ENCODE measurements at regions not wholly inside any gene's neighbourhood (a gene's known extent, or its start where the extent isn't known, plus 50 kb on each side); places are given as distances from the start of the nearest gene placed in this dataset.

GRCh38 chr13:85742355-85742754, 56.9 kb downstream of the SLITRK6 start:
- DNase-seq = no peak

GRCh38 chr13:85741017-85741416, 58.2 kb downstream of the SLITRK6 start:
- DNase-seq = no peak

- no peak for DNase-seq
Observed at GRCh38 chr13:85738696-85739320, 60.4 kb downstream of the SLITRK6 start.

- no peak for DNase-seq
Observed at GRCh38 chr13:85737952-85738351, 61.3 kb downstream of the SLITRK6 start.

- no peak for DNase-seq
Observed at GRCh38 chr13:85729296-85729695, 69.9 kb downstream of the SLITRK6 start.

GRCh38 chr13:85728811-85729210, 70.4 kb downstream of the SLITRK6 start:
- no peak for DNase-seq

GRCh38 chr13:85725433-85725832, 73.8 kb downstream of the SLITRK6 start:
- DNase-seq = no peak

GRCh38 chr13:85724546-85725432, 74.4 kb downstream of the SLITRK6 start:
- DNase-seq = no peak

GRCh38 chr13:85719749-85720148, 79.5 kb downstream of the SLITRK6 start:
- no peak for DNase-seq

- DNase-seq = no peak
Observed at GRCh38 chr13:85717921-85718320, 81.3 kb downstream of the SLITRK6 start.

- no peak for DNase-seq
Observed at GRCh38 chr13:85710545-85710944, 88.7 kb downstream of the SLITRK6 start.

GRCh38 chr13:85709721-85710120, 89.5 kb downstream of the SLITRK6 start:
- no peak for DNase-seq

GRCh38 chr13:85709072-85709471, 90.1 kb downstream of the SLITRK6 start:
- DNase-seq = no peak

GRCh38 chr13:85700906-85701305, 98.3 kb downstream of the SLITRK6 start:
- DNase-seq = no peak

GRCh38 chr13:85698256-85698655, 101.0 kb downstream of the SLITRK6 start:
- DNase-seq = no peak

- no peak for DNase-seq
Observed at GRCh38 chr13:85694992-85695391, 104.2 kb downstream of the SLITRK6 start.

GRCh38 chr13:85693889-85694511, 105.2 kb downstream of the SLITRK6 start:
- no peak for DNase-seq

- no peak for DNase-seq
Observed at GRCh38 chr13:85690368-85690767, 108.9 kb downstream of the SLITRK6 start.

GRCh38 chr13:85685436-85685835, 113.8 kb downstream of the SLITRK6 start:
- no peak for DNase-seq

- no peak for DNase-seq
Observed at GRCh38 chr13:85675151-85675907, 123.9 kb downstream of the SLITRK6 start.

GRCh38 chr13:85671336-85671735, 127.9 kb downstream of the SLITRK6 start:
- no peak for DNase-seq

GRCh38 chr13:85666356-85666755, 132.9 kb downstream of the SLITRK6 start:
- DNase-seq = no peak

- DNase-seq = no peak
Observed at GRCh38 chr13:85665286-85665685, 133.9 kb downstream of the SLITRK6 start.
